ENCODE measurements at regions not wholly inside any gene's neighbourhood (a gene's known extent, or its start where the extent isn't known, plus 50 kb on each side); places are given as distances from the start of the nearest gene placed in this dataset.

- no peak overlapping the region for H3K9ac ChIP-seq (ENCODE audit: low read length)
- H4K20me1 ChIP-seq (ENCODE audit: insufficient read depth) = no peaks in the 10 kb centered on the region
- no peak overlapping the region for H3K4me2 ChIP-seq (ENCODE audit: low read length)
- H3K27ac ChIP-seq (ENCODE audit: low read length) = no peak overlapping the region
- no peaks in the 10 kb centered on the region for H3F3A ChIP-seq (ENCODE audit: insufficient read depth, low read length, poor library complexity, severe bottlenecking)
- no peaks in the 10 kb centered on the region for H3K79me2 ChIP-seq (replicated peaks; ENCODE audit: insufficient read depth, low read length)
- H3K4me3 ChIP-seq (ENCODE audit: low read length) = no peak overlapping the region
- no peaks in the 10 kb centered on the region for H3K9me2 ChIP-seq (ENCODE audit: insufficient read depth, low read length)
- no peaks in the 10 kb centered on the region for H3K9me3 ChIP-seq (ENCODE audit: low read length)
- H2AFZ ChIP-seq (ENCODE audit: low read depth, low read length) = no peak overlapping the region
- H3K27me3 ChIP-seq (ENCODE audit: insufficient read depth, low read depth, low read length) = no peaks in the 10 kb centered on the region
- no peaks in the 10 kb centered on the region for H3K36me3 ChIP-seq (ENCODE audit: insufficient read depth, low read length)
- no peak for TF ChIP-seq RAD21 (conservative IDR thresholded peaks at IDR 0.05)
Measured at GRCh38 chr11:31902706-31903105, 91.6 kb upstream of the PAX6 start.

- H2AFZ ChIP-seq (ENCODE audit: low read depth, low read length) = no peak overlapping the region
- H3F3A ChIP-seq (ENCODE audit: insufficient read depth, low read length, poor library complexity, severe bottlenecking) = no peaks in the 10 kb centered on the region
- no peaks in the 10 kb centered on the region for H3K9me3 ChIP-seq (ENCODE audit: low read length)
- H3K4me2 ChIP-seq (ENCODE audit: low read length) = no peak overlapping the region
- no peak overlapping the region for H3K9ac ChIP-seq (ENCODE audit: low read length)
- H3K27ac ChIP-seq (ENCODE audit: low read length) = no peak overlapping the region
- no peaks in the 10 kb centered on the region for H3K9me2 ChIP-seq (ENCODE audit: insufficient read depth, low read length)
- no peaks in the 10 kb centered on the region for H3K27me3 ChIP-seq (ENCODE audit: insufficient read depth, low read depth, low read length)
- no peaks in the 10 kb centered on the region for H4K20me1 ChIP-seq (ENCODE audit: insufficient read depth)
- H3K79me2 ChIP-seq (replicated peaks; ENCODE audit: insufficient read depth, low read length) = no peaks in the 10 kb centered on the region
- no peaks in the 10 kb centered on the region for H3K36me3 ChIP-seq (ENCODE audit: insufficient read depth, low read length)
- TF ChIP-seq EP300 (conservative IDR thresholded peaks at IDR 0.05; ENCODE audit: poor library complexity, severe bottlenecking) = no peak
- no peak for TF ChIP-seq MXI1 (conservative IDR thresholded peaks at IDR 0.05; ENCODE audit: poor library complexity, severe bottlenecking)
- TF ChIP-seq REST (IDR thresholded peaks at IDR 0.05; ENCODE audit: borderline replicate concordance) = no peak
- no peak for TF ChIP-seq RAD21 (conservative IDR thresholded peaks at IDR 0.05)
- no peak for TF ChIP-seq TAF1 (IDR thresholded peaks at IDR 0.05; ENCODE audit: low read depth)
- no peak for TF ChIP-seq CTCF (IDR thresholded peaks at IDR 0.05; ENCODE audit: poor library complexity, severe bottlenecking)
- no peak for TF ChIP-seq POLR2AphosphoS5 (IDR thresholded peaks at IDR 0.05)
- no peak for TF ChIP-seq EZH2 (IDR thresholded peaks at IDR 0.05; ENCODE audit: borderline replicate concordance, insufficient read depth, low read length, poor library complexity, severe bottlenecking)
- no peak for TF ChIP-seq SMC3 (conservative IDR thresholded peaks at IDR 0.05; ENCODE audit: poor library complexity)
- no peak overlapping the region for H3K4me3 ChIP-seq (ENCODE audit: low read length)
Measured at GRCh38 chr11:31895926-31896325, 84.8 kb upstream of the PAX6 start.

- Histone ChIP-seq H3K27ac (ENCODE audit: low read length) (no peak overlapping the region), H3K4me3 (ENCODE audit: low read length) (no peak overlapping the region), H3K27me3 (ENCODE audit: insufficient read depth, low read depth, low read length) (no peaks in the 10 kb centered on the region), H2AFZ (ENCODE audit: low read depth, low read length) (no peak overlapping the region), H3K9me2 (ENCODE audit: insufficient read depth, low read length) (no peaks in the 10 kb centered on the region), H3K79me2 (replicated peaks; ENCODE audit: insufficient read depth, low read length) (no peaks in the 10 kb centered on the region), H3K9me3 (ENCODE audit: low read length) (no peaks in the 10 kb centered on the region), H4K20me1 (ENCODE audit: insufficient read depth) (no peaks in the 10 kb centered on the region), H3K9ac (ENCODE audit: low read length) (no peak overlapping the region), H3K4me2 (ENCODE audit: low read length) (no peak overlapping the region), H3K36me3 (ENCODE audit: insufficient read depth, low read length) (no peaks in the 10 kb centered on the region), H3F3A (ENCODE audit: insufficient read depth, low read length, poor library complexity, severe bottlenecking) (no peaks in the 10 kb centered on the region)
- TF ChIP-seq RAD21 (conservative IDR thresholded peaks at IDR 0.05) (no peak), EZH2 (IDR thresholded peaks at IDR 0.05; ENCODE audit: borderline replicate concordance, insufficient read depth, low read length, poor library complexity, severe bottlenecking) (no peak), TAF1 (IDR thresholded peaks at IDR 0.05; ENCODE audit: low read depth) (no peak), MXI1 (conservative IDR thresholded peaks at IDR 0.05; ENCODE audit: poor library complexity, severe bottlenecking) (no peak), EP300 (conservative IDR thresholded peaks at IDR 0.05; ENCODE audit: poor library complexity, severe bottlenecking) (no peak), POLR2AphosphoS5 (IDR thresholded peaks at IDR 0.05) (no peak), CTCF (IDR thresholded peaks at IDR 0.05; ENCODE audit: poor library complexity, severe bottlenecking) (no peak), REST (IDR thresholded peaks at IDR 0.05; ENCODE audit: borderline replicate concordance) (no peak), SMC3 (conservative IDR thresholded peaks at IDR 0.05; ENCODE audit: poor library complexity) (no peak)
Measured at GRCh38 chr11:31887180-31887579, 76.1 kb upstream of the PAX6 start.

Measured in neural cell (in vitro differentiated cells).